Middle frontal gyrus (tissue), 1 donor: ENCODE measurements at regions not wholly inside any gene's neighbourhood (a gene's known extent, or its start where the extent isn't known, plus 50 kb on each side); places are given as distances from the start of the nearest gene placed in this dataset.

ENCODE experiments used
- DNase-seq: peaks from one replicate; pipeline ENCODE4 v3.0.0-alpha.2; 2015; ENCODE audit warnings: low spot score; ENCODE audit errors: extremely low spot score

DNA sequence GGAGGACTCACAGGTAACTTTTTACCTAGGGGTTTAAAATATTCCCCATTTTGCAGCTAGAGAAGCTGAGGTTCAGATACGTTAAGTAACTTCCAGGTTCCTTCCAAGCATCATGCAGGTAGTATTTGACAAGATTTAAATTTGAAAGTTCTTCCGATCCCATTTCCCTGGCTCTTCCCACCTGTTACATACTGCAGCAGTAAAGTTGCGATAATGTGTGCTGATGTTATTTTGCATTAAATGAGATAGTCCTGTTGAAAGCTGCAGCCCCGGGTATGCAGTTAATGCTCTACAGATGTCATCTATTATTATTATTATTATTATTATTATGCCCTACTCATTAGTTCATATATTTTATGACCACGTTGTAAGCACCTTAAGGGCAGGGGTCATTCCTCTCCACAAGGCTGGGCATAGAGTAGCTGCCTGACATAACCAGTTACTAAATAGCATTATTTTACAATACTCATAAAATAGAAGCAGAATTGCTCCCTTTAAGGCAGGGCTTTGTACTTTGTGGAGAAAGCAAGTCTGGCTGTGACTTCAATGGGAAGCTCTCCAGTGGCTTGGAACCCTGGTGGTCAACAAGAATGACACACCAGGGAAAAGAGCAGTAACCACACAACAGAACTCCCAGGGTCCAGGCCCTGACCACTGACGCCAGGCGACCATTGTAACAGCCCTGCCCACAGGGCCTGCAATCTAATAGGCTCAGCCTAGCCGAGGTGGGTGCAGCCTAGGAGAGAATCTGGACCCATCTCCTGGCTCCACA, 90.8 kb upstream of the CALM2 start:
- DNase-seq, result no peak

DNA sequence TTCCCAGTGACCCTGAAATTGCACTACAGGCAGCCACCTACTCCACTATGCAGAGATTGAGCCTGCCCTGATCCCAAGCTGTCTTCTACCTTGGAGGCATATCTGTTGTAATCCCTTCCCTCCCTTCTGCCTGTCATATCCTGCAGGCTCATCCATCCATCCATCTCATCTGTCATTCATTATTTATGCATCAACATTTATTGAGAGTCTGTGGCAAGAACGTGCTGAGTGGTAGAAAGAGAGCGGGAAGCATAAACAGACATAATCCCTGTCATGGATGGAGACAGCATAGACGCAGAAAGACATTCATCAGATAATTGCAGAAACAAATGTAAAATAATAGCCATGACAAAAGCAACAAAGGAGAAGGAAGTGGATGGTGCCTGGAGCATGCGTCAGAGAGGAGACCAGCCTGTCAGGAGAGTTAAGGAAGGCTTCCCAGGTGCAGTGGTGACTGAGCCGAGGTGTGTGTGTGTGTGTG, 89.5 kb upstream of the CALM2 start:
- no peak for DNase-seq

DNA sequence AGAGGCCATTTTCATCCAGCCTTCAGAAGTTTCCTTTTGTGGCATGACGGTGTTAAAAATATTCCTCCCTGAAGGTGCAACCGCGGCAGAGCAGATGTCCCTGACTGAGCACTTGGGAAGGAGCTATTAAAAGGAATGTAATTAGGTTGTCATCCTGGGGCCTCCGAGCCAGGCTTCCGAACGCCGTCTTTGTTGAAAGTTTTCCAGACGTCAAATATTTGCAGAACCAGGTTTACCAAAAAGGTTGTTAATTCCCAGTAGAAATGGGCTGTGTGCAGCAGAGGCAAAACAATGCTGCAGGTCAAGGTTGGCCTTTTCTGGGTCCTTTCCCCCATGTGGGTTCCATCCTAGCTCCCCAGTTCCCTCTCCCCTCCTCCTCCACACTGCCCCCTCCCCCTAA, 88.8 kb upstream of the CALM2 start:
- no peak for DNase-seq

DNA sequence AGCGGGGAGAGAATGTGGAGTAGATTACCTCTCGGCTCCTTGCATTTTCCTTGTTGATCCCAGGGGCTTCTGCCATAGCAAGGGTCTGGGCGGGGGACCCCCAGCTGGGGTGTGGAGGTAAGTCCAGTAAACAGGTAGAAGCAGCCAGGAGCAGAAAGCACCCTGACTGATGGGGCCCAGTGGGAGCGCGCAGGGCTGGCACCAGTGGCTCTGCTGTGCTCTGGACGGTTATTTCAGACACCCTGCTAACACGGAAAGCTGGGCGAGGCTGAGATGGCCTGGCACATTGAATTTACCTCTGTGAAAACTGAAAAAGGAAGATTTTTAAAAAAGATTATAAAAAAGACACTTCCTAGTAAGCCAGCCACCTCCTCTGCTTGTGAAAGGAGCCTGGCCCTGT, 88.4 kb upstream of the CALM2 start:
- DNase-seq, result no peak

DNA sequence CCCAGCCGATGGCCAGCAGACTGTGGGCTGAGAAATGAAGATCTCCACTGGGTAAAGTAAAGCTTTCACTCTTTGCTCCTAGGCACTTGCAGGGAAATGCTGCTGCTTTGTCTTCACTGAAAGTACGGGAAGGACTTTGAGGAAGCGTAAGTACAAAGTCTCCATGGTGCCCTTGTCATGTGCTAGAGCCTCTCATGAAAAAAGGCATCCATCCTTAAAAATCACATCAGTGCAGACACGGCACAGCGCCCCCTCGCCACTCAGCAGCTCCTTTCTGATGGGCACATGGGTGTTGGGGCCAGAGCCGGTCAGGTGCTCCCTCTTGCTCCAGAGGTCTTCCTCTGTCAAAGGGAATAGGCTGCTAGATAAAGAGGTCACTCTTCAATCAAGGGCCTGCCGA, 87.8 kb upstream of the CALM2 start:
- DNase-seq, result no peak

DNA sequence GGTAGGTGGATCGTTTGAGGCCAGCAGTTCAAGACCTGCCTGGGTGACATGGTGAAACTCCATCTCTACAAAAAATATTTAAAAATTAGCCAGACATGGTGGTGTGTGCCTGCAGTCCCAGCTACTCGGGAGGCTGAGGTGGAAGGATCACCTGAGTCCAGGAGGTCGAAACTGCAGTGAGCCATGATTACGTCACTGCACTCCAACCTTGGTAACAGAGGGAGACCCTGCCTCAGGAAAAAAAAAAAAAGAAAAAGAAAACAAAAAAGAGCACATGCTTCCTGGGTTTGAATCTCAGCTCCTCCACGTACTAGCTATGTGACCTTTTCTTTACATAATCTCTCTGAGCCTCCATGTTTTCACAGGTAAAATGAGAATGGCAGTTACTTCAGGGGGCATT, 86.3 kb upstream of the CALM2 start:
- DNase-seq, result no peak

DNA sequence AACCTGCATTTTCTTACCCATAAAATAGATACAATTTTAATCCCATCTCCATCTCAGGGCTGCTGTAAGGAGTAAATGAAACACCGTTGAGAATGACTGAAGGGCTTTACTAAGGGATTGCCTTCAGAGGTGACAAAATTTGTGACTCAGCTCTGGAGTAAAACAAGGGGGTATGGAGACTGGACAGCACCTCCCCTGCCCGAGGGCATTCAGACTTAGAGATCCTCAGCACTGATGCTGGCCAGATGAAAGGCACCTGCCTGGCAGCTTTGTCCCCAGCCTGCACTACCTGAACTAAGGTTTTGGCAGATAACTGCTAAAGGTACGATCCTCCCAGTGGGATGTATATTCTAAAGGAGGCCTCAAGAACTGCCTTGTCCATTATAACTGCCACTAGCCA, 84.7 kb upstream of the CALM2 start:
- no peak for DNase-seq

DNA sequence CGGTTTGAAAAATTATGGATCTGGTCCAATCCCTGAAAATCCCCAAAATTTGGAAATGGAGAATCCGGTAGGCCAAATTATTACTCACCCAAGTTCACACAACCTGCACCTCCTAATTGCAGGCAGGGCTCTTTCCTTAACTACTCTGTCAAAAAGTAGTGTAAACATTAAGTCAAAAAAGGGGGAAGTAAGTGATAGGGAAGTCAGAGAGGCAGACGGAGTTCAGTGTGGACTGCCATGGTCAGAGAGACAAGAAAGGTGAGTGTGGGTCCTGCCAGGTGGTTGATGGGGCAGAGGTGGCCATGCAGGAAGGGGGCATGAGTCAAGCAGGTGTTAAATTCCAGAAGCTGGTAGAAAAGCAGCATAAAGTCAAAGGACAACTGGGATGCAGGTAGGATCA, 83.5 kb upstream of the CALM2 start:
- no peak for DNase-seq

DNA sequence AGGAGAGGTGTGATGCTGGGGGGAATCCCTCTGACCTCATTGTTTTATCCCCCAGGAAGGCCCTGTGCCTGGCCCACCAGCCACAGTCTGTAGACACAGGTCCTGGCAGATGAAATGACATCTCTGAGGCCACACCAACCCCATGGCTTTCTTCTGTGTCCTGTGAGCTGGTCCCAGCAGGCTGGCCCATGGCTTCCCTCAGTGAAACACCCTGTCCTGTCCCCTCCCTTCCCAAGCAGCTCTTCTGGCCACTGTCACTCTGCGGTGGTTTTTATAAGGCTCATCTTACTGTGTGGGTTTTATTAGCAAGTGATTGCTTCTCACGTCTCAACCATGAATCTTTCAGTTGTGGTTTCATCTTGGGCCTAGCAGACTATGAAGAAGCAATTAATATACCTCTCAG, 81.6 kb upstream of the CALM2 start:
- DNase-seq, result no peak

DNA sequence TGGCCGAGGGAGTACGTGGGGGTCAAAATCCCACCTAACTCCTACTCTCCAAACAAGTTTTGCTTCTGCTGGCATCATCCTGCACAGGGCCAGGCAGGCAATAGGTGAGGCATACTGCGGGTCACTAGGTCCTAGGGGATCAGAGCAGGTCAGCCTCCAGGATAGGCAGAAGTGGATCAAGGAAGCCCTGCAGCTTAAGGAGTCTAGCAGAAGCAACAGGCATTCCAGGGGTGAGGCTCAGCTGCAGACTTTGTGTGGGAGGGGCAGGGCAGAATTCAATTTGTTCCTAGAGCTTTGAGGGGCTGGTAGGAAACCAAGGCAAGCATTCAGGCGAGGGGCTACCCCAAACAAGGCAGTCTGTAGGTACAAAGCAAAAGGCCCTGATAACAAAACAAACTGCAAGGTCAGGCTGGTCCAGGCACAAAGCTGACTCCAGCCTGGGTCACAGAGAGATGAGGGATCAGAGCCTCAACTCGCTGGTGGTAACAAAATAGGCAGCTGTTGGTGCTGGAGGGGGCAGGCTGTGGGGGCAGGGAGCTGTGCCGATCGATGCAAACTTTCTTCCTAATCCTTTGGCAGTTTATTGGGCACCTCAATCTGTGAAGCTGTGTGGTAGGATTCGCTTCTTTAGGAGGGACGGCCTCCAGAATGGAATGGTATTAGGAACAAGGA, 80.2 kb upstream of the CALM2 start:
- DNase-seq, result no peak

DNA sequence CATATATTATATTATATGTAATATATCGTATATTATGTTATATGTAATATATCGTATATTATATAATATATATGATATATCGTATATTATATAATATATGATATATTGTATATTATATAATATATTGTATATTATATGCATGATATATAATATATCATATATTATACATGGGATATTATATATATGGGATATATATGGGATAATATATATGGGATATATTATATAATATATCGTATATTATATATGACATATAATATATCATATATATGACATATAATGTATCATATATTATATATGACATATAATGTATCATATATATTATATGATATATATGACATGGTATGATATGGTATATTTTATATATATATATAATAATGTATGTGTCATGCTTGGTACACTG, 79.5 kb upstream of the CALM2 start:
- DNase-seq, result no peak

DNA sequence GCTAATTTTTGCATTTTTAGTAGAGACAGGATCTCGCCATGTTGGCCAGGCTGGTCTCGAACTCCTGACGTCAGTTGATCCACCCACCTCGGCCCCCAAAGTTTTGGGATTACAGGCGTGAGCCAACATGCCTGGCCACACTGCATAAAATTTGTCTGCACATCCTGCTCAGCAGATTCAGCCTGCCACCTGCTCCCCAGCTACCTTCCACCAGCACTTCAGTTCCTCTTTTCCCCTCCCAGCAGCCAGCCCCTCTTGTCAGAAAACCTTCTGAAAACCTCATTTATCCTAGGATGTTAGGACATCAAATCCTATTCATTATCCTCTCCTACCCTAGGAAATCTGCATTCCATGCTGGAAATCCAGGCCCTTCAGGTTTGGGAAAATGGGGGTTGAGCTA, 78.2 kb upstream of the CALM2 start:
- no peak for DNase-seq

DNA sequence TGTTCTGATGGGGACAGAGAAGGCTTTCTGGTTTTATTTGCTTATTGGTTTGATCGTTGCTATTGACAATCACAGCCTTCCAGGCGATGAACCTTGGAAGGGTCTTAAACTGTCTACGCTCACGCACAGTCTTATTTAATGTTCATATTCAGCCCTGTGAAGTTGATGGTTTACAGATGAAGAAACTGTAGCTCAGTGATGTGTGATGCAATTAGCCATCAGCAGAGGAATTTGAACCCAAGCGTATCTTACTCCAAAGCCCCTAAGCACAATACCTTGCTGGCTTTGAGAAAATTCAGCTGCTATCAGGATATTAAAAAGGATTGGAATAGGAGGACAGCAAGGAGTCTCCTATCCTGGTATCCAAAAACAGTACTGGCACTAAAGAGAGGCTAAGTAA, 77.1 kb upstream of the CALM2 start:
- no peak for DNase-seq

DNA sequence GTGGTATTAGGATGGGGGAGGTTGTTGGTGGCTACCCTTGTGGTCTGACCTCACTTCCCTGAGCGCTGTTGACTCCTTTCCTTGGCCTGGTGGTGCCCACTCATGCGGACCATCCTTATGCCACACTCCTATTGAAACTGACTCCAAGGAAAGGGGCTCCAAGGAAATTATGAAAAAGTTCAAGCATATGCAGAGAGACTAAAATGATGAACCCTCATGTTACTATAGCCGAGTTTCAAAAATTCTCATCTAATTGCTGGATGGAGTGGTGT, 75.0 kb upstream of the CALM2 start:
- no peak for DNase-seq

DNA sequence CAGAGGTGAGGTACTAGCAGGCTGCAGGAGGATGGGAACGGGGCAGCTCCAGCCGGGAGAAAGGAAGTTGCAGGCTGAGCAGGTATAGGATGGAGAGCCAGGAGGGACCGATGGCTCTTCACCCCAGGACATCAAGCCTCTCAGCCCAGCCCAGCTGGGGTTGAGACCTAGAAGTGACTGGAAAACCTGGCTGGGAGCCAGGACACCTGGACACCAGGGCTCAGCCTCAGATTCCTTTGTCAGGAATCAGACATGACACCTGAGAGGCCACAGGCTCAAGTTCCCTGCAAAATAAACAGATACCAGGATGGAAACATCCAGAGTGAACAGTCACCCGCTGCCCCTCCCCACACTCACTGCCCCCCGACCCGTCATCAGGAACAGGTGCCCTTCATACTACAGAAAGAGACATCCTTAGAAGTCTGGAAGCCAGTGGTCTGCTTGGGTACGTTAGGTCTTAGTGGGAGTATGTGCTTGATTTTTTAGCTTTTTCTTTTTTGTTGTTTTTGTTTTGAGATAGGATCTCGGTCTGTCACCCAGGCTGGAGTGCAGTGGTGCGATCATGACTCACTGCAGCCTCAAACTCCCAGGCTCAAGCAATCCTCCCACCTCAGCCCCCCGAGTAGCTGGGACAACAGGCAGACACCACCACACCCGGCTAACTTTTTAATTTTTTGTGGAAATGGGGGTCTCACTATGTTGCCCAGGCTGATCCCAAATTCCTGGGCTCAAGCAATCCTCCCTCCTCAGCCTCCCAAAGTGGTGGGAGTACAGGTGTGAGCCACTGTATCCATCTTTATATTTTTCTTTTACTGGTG, 74.5 kb upstream of the CALM2 start:
- DNase-seq, result no peak

DNA sequence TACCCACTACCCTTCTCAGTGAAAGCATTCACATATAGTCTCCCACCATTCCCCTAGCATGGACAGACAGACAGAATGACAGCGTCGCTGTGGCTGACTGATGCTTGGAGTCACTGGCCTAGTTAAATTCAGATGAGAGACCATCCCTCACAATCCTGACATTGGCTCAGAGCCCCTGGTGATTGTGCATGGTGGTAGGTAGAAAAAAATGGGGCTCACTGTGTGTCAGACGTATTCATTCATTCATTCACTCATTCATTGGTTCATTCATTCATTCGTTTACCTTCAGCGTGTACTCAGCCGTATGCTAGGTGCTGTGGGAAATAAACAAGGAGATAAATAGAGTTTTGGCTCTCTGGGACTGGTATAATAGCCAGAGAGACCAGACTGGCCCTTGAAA, 73.6 kb upstream of the CALM2 start:
- DNase-seq, result no peak

DNA sequence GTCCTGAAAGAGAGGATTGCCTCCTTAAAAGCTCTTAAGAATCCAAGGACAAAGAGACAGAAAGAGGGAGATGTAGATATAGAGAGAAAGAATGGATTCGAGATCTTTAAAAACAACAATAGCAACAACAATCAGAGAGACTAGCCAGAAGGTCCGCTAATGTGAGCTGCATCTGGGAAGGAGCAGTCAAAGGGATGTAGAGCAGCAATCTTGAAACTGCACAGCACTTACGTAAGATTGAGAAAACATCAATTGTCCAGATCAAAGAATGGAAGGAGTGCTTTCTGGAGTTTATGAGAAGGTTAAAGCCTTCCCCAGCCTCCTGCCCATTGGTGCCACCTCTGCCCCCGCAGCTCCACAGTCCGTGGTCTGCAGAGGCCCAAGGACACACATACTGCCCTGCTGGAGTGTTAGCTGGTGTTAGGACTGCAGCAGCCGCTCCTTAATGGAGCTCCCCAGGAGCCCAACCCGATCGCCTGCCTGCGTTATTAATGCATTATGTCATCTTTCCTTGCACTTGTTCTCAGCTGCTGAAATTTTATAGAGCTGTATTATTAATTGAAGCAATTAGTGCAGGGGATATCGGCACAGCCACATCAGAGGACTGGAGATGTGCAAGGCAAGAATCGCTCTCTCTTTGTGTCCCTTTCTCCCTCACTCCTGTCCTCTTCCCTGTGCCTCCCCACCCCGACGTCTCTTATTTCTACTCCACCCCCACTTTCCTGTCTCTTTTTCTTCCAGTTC, 73.0 kb upstream of the CALM2 start:
- no peak for DNase-seq

DNA sequence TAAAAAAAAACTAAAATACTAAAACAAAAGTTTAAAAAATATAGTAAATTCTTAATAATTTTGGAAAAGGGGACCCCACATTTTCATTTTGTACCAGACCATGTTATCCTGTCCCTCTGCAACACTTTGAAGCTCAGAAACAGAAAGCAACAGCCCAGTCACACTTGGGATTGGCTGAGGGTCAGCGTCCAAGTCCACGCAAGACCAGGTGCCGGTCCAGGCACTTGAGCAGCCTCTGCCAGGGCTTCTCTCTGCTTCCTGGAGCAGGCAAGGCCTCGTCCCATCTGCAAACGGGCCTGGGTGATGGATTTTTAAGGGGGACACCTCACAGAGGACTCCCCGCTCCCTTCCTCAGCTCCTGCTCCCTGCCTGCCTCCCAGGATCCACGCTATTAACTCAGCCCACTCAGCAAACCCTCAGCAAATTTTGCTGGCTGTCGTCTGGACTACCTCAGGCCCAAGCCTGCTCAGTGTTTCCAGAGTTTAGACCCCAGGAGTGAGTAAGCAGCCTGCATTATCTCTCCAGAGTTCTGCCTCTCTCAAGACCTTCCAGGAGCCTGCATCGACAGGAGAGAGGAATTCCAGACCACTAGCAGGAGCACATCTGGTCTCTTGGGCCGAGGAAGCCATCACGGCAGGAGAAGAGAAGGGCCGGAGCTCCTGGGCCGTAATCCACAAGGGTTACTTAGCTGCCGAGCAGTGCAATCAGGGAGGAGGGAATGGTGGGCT, 67.4 kb upstream of the CALM2 start:
- DNase-seq, result no peak

DNA sequence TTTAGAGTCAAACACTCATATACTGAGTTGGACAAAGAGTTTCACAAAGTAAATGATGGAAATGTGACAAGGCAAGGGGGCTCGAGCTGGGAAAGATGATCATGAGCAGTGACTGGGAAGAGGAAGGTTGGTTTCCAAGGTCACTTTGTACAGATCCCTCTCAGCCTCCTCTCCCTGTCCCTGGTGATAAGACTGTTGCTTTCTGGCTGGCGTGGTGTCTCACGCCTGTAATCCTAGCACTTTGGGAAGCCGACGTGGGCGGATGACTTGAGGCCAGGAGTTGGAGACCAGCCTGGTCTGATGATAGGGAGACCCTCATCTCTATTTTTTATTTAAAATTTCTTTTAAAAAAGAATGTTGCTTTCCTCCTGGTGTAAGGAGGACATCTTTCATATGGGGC, 65.4 kb upstream of the CALM2 start:
- DNase-seq, result no peak

DNA sequence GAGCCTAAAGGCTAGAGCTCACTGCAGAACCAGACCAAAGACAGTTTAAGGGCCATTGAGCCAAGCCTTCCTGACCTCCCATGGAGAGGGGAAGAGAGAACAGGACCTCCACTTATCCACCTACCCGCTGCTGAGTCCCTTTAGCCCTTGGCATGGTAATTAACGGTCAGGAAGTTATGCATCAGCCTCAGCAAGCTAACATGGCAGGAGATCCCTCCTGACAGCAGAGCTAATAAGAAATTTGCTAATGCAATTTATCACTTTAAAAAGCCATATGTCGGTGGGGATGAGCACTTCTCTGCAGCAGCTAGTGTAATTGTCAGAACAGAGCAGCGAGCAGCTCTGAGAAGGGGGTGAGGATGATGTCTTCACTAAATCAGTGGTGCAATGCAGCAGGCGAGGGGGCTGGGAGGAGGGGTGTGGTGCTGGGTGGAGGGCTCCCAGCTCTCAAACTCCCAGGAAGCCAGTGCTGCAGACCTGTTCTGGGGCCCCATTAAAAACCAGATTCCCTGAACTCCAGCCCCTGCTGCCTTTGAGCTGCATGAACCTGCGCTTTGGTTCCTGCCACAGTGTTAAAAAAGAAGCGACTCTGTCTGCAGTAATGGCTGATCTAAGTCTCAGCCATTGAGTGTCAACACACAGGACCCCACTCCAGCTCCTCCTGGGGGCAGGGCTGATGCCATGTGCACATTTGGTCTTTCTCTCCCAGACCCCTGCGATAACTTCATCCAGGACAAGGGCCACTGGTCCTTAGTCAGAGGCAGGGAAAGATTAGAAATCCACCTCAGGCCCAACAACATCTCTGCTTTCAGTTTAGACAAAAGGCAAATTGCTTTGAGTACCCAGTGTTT, 63.0 kb upstream of the CALM2 start:
- no peak for DNase-seq
